GM12864 (cell line): ENCODE measurements at regions not wholly inside any gene's neighbourhood (a gene's known extent, or its start where the extent isn't known, plus 50 kb on each side); places are given as distances from the start of the nearest gene placed in this dataset.
A peak's percentile ranks its signal among the peaks of the same experiment; 100 is the strongest.
"Not testable (repeated sequence)": the region's sequence is repeated elsewhere in the genome, so short reads cannot be mapped to it uniquely, and the experiment has no call there.

Source experiments
- DNase-seq: peaks from one replicate; pipeline ENCODE4 v3.0.0-alpha.2; 2011; ENCODE audit warnings: low read depth
- H3K4me3 ChIP-seq: 2 replicates; pipeline ENCODE4 v1.5.1; 2011; ENCODE audit warnings: mild to moderate bottlenecking, low read depth, low read length, control low read depth
- CTCF ChIP-seq: IDR thresholded peaks from 2 replicates; pipeline ENCODE4 v1.5.1; 2011; ENCODE audit warnings: low read depth, mild to moderate bottlenecking, moderate library complexity, low read length, control low read depth, inconsistent platforms; ENCODE audit errors: missing control alignments

DNA sequence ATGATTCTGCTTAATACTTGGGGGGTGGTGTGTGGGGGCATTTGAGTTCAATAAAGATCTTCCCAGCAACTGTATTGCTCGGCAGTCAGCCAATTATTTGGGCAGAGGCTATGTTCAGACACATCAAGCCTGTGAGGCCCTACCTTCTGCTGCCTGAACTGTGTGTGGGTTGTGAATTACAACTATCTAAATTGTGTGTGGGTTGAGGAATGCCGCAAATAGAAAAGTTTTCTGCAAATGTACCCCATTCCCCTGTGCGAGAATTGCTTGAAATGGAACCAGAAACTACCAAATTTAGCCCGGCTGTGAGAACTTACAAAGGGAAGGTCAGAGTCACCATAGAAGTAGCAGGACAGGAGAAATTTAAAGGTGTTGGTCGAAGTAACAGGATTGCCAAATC is 360.0 kb upstream of the PIK3R1 start:
- TF ChIP-seq CTCF: no peak
- DNase-seq: peak; percentile 15
- no peak overlapping the region for H3K4me3 ChIP-seq

GRCh38 chr5:67850906-67851305 is 364.6 kb upstream of the PIK3R1 start:
- H3K4me3 ChIP-seq, DNase-seq: not testable (repeated sequence)

- DNase-seq: no peak
- no peak overlapping the region for H3K4me3 ChIP-seq
- no peak for TF ChIP-seq CTCF
Measured at GRCh38 chr5:67844924-67845323, 370.6 kb upstream of the PIK3R1 start.

- no peak overlapping the region for H3K4me3 ChIP-seq
- TF ChIP-seq CTCF: peak; percentile 27
- no peak for DNase-seq
Measured at GRCh38 chr5:67842806-67843205, 372.8 kb upstream of the PIK3R1 start.

DNA sequence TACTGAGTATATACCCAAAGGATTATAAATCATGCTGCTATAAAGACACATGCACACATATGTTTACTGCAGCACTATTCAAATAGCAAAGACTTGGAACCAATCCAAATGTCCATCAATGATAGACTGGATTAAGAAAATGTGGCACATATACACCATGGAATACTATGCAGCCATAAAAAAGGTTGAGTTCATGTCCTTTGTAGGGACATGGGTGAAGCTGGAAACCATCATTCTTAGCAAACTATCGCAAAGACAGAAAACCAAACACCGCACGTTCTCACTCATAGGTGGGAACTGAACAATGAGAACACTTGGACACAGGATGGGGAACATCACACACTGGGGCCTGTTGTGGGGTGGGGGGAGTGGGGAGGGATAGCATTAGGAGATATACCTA is 378.3 kb upstream of the PIK3R1 start:
- not testable (repeated sequence) for DNase-seq, H3K4me3 ChIP-seq

- not testable (repeated sequence) for DNase-seq, H3K4me3 ChIP-seq
Measured at GRCh38 chr5:67836496-67836895, 379.1 kb upstream of the PIK3R1 start.

DNA sequence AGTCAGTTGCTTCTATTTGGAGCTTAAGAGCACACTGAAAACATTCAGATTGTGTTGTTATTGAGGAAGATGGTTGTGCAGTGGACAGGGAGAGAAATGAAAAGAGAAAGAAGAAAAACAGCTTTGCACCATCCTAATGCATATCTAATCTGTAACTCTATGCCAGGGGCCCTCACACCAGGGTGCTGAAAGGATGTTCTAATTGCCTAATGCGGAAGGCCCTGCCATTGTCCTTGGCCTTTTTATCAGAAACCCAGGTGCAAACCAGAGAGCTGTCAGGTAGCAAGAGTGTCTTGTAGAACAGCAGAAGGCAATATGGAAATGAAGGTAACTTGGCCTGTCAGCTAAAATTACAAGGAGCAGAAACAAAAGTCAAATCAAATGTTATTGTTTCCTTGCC is 384.5 kb upstream of the PIK3R1 start:
- no peak overlapping the region for H3K4me3 ChIP-seq
- no peak for DNase-seq
- no peak for TF ChIP-seq CTCF

- H3K4me3 ChIP-seq: no peak overlapping the region
- TF ChIP-seq CTCF: no peak
- DNase-seq: no peak
Measured at GRCh38 chr5:67827541-67827940, 388.0 kb upstream of the PIK3R1 start.

- DNase-seq: no peak
- no peak for TF ChIP-seq CTCF
Measured at GRCh38 chr5:67824852-67825251, 390.7 kb upstream of the PIK3R1 start.

More at GRCh38 chr5:67824852-67825251, 390.7 kb upstream of the PIK3R1 start:
- no peak overlapping the region for H3K4me3 ChIP-seq
